IMR-90 (cell line): ENCODE measurements at regions not wholly inside any gene's neighbourhood (a gene's known extent, or its start where the extent isn't known, plus 50 kb on each side); places are given as distances from the start of the nearest gene placed in this dataset.

Source experiments
- ATAC-seq: fragments of 200-7000 bp; cut with Tn5 transposase; 2 replicates; pipeline ENCODE4 v1.9.1; 2020; ENCODE audit warnings: low read depth, mild to moderate bottlenecking, moderate library complexity
- BruUV-seq: library from RNA; stranded (reverse); fragments of 400-500 nt; replicated peaks from 2 replicates; lab custom pipeline; 2021; lab: Mats Ljungman, UMichigan
- CTCF ChIA-PET: fragments of 300-600 bp; formaldehyde crosslinking; extraction: SDS; loops from one replicate; lab custom pipeline; 2021; ENCODE audit warnings: antibody characterized with exemption; lab: Yijun Ruan, JAX
- POLR2A ChIA-PET: fragments of 300-600 bp; sonication (Branson Sonifier 250); formaldehyde crosslinking; loops from one replicate; lab custom pipeline; 2022; ENCODE audit warnings: antibody characterized with exemption; ENCODE audit not compliant: unreplicated experiment; lab: Charles Lee
- DNase-seq: peaks from one replicate; pipeline ENCODE4 v3.0.0; 2013
- H2AFZ ChIP-seq: replicated peaks from 2 replicates; pipeline ENCODE3; 2013; ENCODE audit warnings: low read length, mild to moderate bottlenecking; ENCODE audit not compliant: poor library complexity
- H2AK5ac ChIP-seq: 2 replicates; pipeline ENCODE4 v1.6.1; 2013; ENCODE audit warnings: low read depth, low read length, inconsistent platforms
- H2AK9ac ChIP-seq: replicated peaks from 2 replicates; pipeline ENCODE3; 2013; ENCODE audit warnings: mild to moderate bottlenecking, low read depth, low read length, moderate library complexity; ENCODE audit not compliant: poor library complexity
- H2BK120ac ChIP-seq: 2 replicates; pipeline ENCODE4 v1.6.1; 2013; ENCODE audit warnings: low read depth, low read length, inconsistent platforms
- H2BK15ac ChIP-seq: 3 replicates; pipeline ENCODE4 v1.6.1; 2013; ENCODE audit warnings: low read depth, low read length, inconsistent platforms
- H2BK20ac ChIP-seq: 2 replicates; pipeline ENCODE4 v1.6.1; 2013; ENCODE audit warnings: low read depth, mild to moderate bottlenecking, inconsistent platforms, low read length, moderate library complexity
- H2BK5ac ChIP-seq: 2 replicates; pipeline ENCODE4 v1.6.1; 2013; ENCODE audit warnings: mild to moderate bottlenecking, low read depth, low read length, inconsistent platforms; ENCODE audit not compliant: poor library complexity, severe bottlenecking
- H3K14ac ChIP-seq: replicated peaks from 2 replicates; pipeline ENCODE4 v1.6.1; 2013; ENCODE audit warnings: low read depth, low read length, inconsistent platforms
- H3K18ac ChIP-seq: 2 replicates; pipeline ENCODE4 v1.6.1; 2013; ENCODE audit warnings: low read depth, low read length, control low read depth
- H3K23ac ChIP-seq: 2 replicates; pipeline ENCODE4 v1.6.1; 2013; ENCODE audit warnings: low read depth, low read length, inconsistent platforms
- H3K27ac ChIP-seq: 2 replicates; pipeline ENCODE4 v1.5.1; 2013; ENCODE audit warnings: mild to moderate bottlenecking, control low read depth, low read length; ENCODE audit not compliant: insufficient read depth
- H3K27me3 ChIP-seq: 2 replicates; pipeline ENCODE4 v1.6.1; 2013; ENCODE audit warnings: low read length; ENCODE audit not compliant: control insufficient read depth, insufficient read depth
- H3K36me3 ChIP-seq: 2 replicates; pipeline ENCODE4 v1.6.1; 2013; ENCODE audit warnings: low read length, mixed read lengths; ENCODE audit not compliant: control insufficient read depth, insufficient read depth
- H3K4ac ChIP-seq: 2 replicates; pipeline ENCODE4 v1.6.1; 2013; ENCODE audit warnings: low read depth, low read length, inconsistent platforms
- H3K4me1 ChIP-seq: 2 replicates; pipeline ENCODE4 v1.6.1; 2013; ENCODE audit warnings: low read length, mixed read lengths; ENCODE audit not compliant: control insufficient read depth, insufficient read depth
- H3K4me2 ChIP-seq: 2 replicates; pipeline ENCODE4 v1.6.1; 2013; ENCODE audit warnings: low read depth, mild to moderate bottlenecking, control low read depth, low read length, moderate library complexity
- H3K4me3 ChIP-seq: 2 replicates; pipeline ENCODE4 v1.5.1; 2013; ENCODE audit warnings: low read depth, mild to moderate bottlenecking, control low read depth, low read length, moderate library complexity; ENCODE audit not compliant: insufficient read depth
- H3K56ac ChIP-seq: 2 replicates; pipeline ENCODE4 v1.6.1; 2013; ENCODE audit warnings: low read length, inconsistent platforms; ENCODE audit not compliant: insufficient read depth; ENCODE audit errors: extremely low read depth
- H3K79me1 ChIP-seq, 2 experiments: 2 replicates each; pipeline ENCODE4 v1.6.1; 2013; ENCODE audit warnings: low read length in 2 of 2, inconsistent platforms in 1 of 2, low read depth in 1 of 2
- H3K9ac ChIP-seq: 2 replicates; pipeline ENCODE4 v1.6.1; 2013; ENCODE audit warnings: low read depth, low read length, control low read depth
- H3K9me1 ChIP-seq: 2 replicates; pipeline ENCODE4 v1.6.1; 2013; ENCODE audit warnings: low read length, inconsistent platforms; ENCODE audit not compliant: insufficient read depth
- H3K9me3 ChIP-seq: 2 replicates; pipeline ENCODE4 v1.6.1; 2013; ENCODE audit warnings: low read length; ENCODE audit not compliant: control insufficient read depth, insufficient read depth
- H4K20me1 ChIP-seq: 2 replicates; pipeline ENCODE4 v1.6.1; 2013; ENCODE audit warnings: low read length, inconsistent platforms; ENCODE audit not compliant: insufficient read depth
- H4K5ac ChIP-seq: 2 replicates; pipeline ENCODE4 v1.6.1; 2013; ENCODE audit warnings: mild to moderate bottlenecking, low read depth, low read length, control low read depth
- H4K8ac ChIP-seq, 2 experiments: 2 replicates each; pipeline ENCODE4 v1.6.1; 2013; ENCODE audit warnings: low read depth in 2 of 2, low read length in 2 of 2, control low read depth in 1 of 2, inconsistent platforms in 1 of 2
- H4K91ac ChIP-seq: 2 replicates; pipeline ENCODE4 v1.6.1; 2013; ENCODE audit warnings: low read depth, low read length, inconsistent platforms; ENCODE audit not compliant: insufficient read depth
- CEBPB ChIP-seq: IDR thresholded peaks from 2 replicates; pipeline ENCODE4 v1.6.1; 2012; ENCODE audit warnings: low read depth, low read length, improper control_type of control experiment
- FOS ChIP-seq: fragments of 150-350 bp; IDR thresholded peaks from 2 replicates; pipeline ENCODE4 v1.6.1; 2016; ENCODE audit warnings: low read depth, low read length
- WGBS, 2 experiments: methylation state at CpG; one replicate each; pipeline versions ENCODE4 v1.1.5 to v1.1.7; 2013; ENCODE audit warnings: missing lambda C conversion rate in 2 of 2; ENCODE audit not compliant: insufficient read length in 1 of 2; ENCODE audit errors: extremely low coverage in 2 of 2; 5-methylcytosine and 5-hydroxymethylcytosine counted together
- dilution Hi-C: fragments of 300-500 bp; cut with HindIII; formaldehyde crosslinking; loops from one replicate; pipeline ENCODE4 v1.14.3; 2018; ENCODE audit warnings: low sequenced_read_pairs; ENCODE audit not compliant: unreplicated experiment
- in situ Hi-C: fragments of 300-500 bp; cut with MboI; formaldehyde crosslinking; loops from 3 replicates; pipeline ENCODE4 v1.14.3; 2019; ENCODE audit warnings: low sequenced_read_pairs, inconsistent platforms, mixed read lengths
- intact Hi-C: fragments of 100-400 bp; cut with micrococcal nuclease; formaldehyde crosslinking; loops from 2 replicates; pipeline ENCODE4 v1.10.0; 2022
- TF ChIP-seq, protein P1 (sequence below): fragments of 150-350 bp; IDR thresholded peaks from 2 replicates; pipeline ENCODE4 v1.6.1; 2017; ENCODE audit warnings: mild to moderate bottlenecking, antibody characterized with exemption, low read length, low read depth

- POLR2A ChIA-PET, result no interaction called here
- no peaks in the 10 kb centered on the region for H3K9me3 ChIP-seq
- H2BK120ac ChIP-seq, result peak overlapping the region; percentile 42; the same call in 1 of the 2 replicates
- TF ChIP-seq, protein P1, sequence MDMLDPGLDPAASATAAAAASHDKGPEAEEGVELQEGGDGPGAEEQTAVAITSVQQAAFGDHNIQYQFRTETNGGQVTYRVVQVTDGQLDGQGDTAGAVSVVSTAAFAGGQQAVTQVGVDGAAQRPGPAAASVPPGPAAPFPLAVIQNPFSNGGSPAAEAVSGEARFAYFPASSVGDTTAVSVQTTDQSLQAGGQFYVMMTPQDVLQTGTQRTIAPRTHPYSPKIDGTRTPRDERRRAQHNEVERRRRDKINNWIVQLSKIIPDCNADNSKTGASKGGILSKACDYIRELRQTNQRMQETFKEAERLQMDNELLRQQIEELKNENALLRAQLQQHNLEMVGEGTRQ, result no peak
- peak; percentile 95 for TF ChIP-seq CEBPB
- peak; percentile 81 for TF ChIP-seq FOS
- H3K27ac ChIP-seq, result no peak overlapping the region
- H3K14ac ChIP-seq, result no peak overlapping the region
- H4K20me1 ChIP-seq, result no peaks in the 10 kb centered on the region
- no peaks in the 10 kb centered on the region for H3K9me1 ChIP-seq
- no peaks in the 10 kb centered on the region; the same call in 1 of the 2 replicates for H3K4me1 ChIP-seq
- H3K79me1 ChIP-seq, result no peaks in the 10 kb centered on the region
- H4K91ac ChIP-seq, result no peak overlapping the region
- no peak overlapping the region for H2AK5ac ChIP-seq
- CTCF ChIA-PET, result no interaction called here
- no peak overlapping the region for H3K23ac ChIP-seq
- no peaks in the 10 kb centered on the region for H3K27me3 ChIP-seq
- in situ Hi-C loops, result no loop called here
- no peak overlapping the region for H2AK9ac ChIP-seq
- no peak overlapping the region for H3K56ac ChIP-seq
- H3K36me3 ChIP-seq, result no peaks in the 10 kb centered on the region
- no peak overlapping the region for H2AFZ ChIP-seq
- H3K4ac ChIP-seq, result no peak overlapping the region
- no peak overlapping the region for H4K5ac ChIP-seq
- ATAC-seq, result peak; percentile 86
- no TSS peak for BruUV-seq
- H3K4me3 ChIP-seq, result no peak overlapping the region
- dilution Hi-C loops, result no loop called here
- peak overlapping the region; percentile 50; the same call in 1 of the 2 replicates for H3K18ac ChIP-seq
- peak overlapping the region; percentile 54 for H2BK5ac ChIP-seq
- no peak overlapping the region for H2BK20ac ChIP-seq
- no CpG with 5 or more reads among the region's 4 CpGs for WGBS, 2 experiments
- H2BK15ac ChIP-seq, result no peak overlapping the region
- H3K4me2 ChIP-seq, result no peak overlapping the region; the same call in 1 of the 2 replicates
- H4K8ac ChIP-seq, result 0 out of 4 replicates have a peak overlapping the region, but pooled peaks of 1 of the 2 experiments have one; percentile 53
- no peak overlapping the region for H3K9ac ChIP-seq
- peak; percentile 94 for DNase-seq
- intact Hi-C loops, result no loop called here
Measured at GRCh38 chr1:218874313-218874712, 299.4 kb upstream of the LYPLAL1 start.
